ENCODE measurements at regions not wholly inside any gene's neighbourhood (a gene's known extent, or its start where the extent isn't known, plus 50 kb on each side); places are given as distances from the start of the nearest gene placed in this dataset.

DNA sequence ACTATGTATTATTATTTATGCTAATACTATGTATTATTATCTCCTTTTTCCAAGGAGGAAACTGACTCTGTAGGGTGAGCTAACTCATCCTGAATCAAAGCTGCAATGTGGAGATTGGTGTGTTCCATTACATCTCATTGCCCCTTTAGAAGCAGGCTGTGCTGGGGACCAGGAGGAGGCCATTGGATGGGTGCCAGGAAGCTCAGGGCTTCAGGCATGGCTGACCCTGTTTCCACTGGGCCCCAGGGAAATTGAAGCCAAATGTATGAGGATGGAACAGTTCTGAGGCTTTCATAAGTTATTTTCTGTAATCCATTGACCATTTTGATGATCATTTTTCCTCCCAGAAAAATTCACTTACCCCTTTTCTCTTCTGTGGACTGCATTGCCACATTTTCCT, 418.8 kb upstream of the ZFP42 start:
- Histone ChIP-seq H3K4me3 (ENCODE audit: low read length) (no peak overlapping the region), H3K4me1 (ENCODE audit: control insufficient read depth, insufficient read depth, low read length) (no peaks in the 10 kb centered on the region), H3K9me3 (ENCODE audit: control insufficient read depth, low read length) (no peaks in the 10 kb centered on the region), H3K27ac (ENCODE audit: low read length) (no peak overlapping the region), H3K27me3 (ENCODE audit: control insufficient read depth, insufficient read depth) (no peaks in the 10 kb centered on the region)
- ATAC-seq (no peak), DNase-seq (no peak)
- intact Hi-C loops (cut with DNase I): no loop called here

- no peak overlapping the region for H3K27ac ChIP-seq (ENCODE audit: low read length)
- no peaks in the 10 kb centered on the region for H3K9me3 ChIP-seq (ENCODE audit: control insufficient read depth, low read length)
- ATAC-seq (no peak), DNase-seq (no peak)
- no peaks in the 10 kb centered on the region for H3K4me1 ChIP-seq (ENCODE audit: control insufficient read depth, insufficient read depth, low read length)
- no peak overlapping the region for H3K4me3 ChIP-seq (ENCODE audit: low read length)
- no peaks in the 10 kb centered on the region for H3K27me3 ChIP-seq (ENCODE audit: control insufficient read depth, insufficient read depth)
- intact Hi-C loops (cut with DNase I): no loop called here
- WGBS: 58% methylated on average over 6 of the region's 6 CpGs
Observed at GRCh38 chr4:187577941-187578480, 417.6 kb upstream of the ZFP42 start.

- intact Hi-C loops (cut with DNase I): no loop called here
- no peak for ATAC-seq
- WGBS: 62% methylated on average over 7 of the region's 7 CpGs
- Histone ChIP-seq H3K9me3 (ENCODE audit: control insufficient read depth, low read length) (no peaks in the 10 kb centered on the region), H3K27me3 (ENCODE audit: control insufficient read depth, insufficient read depth) (no peaks in the 10 kb centered on the region), H3K27ac (ENCODE audit: low read length) (no peak overlapping the region), H3K4me1 (ENCODE audit: control insufficient read depth, insufficient read depth, low read length) (no peaks in the 10 kb centered on the region), H3K4me3 (ENCODE audit: low read length) (no peak overlapping the region)
- no peak for DNase-seq
Observed at GRCh38 chr4:187586892-187587291, 408.7 kb upstream of the ZFP42 start.

DNA sequence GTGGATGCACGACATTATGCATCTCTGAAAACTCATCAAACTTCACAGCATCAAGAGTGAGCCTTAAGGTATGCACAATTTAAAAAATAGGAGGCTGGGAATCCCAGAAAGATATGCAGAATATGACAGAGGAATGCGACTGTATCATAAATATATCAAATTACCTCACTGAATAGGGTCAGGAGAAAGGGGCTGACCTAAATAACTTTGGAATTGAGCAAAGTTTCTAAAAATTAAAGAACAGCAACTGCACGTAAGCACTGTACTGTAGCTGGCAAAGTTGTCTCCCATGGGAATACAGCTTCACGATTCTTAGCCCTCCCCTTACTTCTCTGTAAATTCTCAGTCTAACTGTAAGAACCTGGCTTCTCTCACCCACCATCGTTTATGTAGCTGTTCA, 397.4 kb upstream of the ZFP42 start:
- intact Hi-C loops (cut with DNase I): no loop called here
- Histone ChIP-seq H3K4me1 (ENCODE audit: control insufficient read depth, insufficient read depth, low read length) (peaks cover 2% of the 10 kb centered on the region), H3K27ac (ENCODE audit: low read length) (no peak overlapping the region), H3K4me3 (ENCODE audit: low read length) (no peak overlapping the region), H3K27me3 (ENCODE audit: control insufficient read depth, insufficient read depth) (no peaks in the 10 kb centered on the region), H3K9me3 (ENCODE audit: control insufficient read depth, low read length) (no peaks in the 10 kb centered on the region)
- 40% methylated on average over 5 of the region's 5 CpGs for WGBS
- DNase-seq: no peak
- no peak for ATAC-seq

- 36% methylated on average over 11 of the region's 11 CpGs for WGBS
- intact Hi-C loops (cut with DNase I): no loop called here
- Histone ChIP-seq H3K9me3 (ENCODE audit: control insufficient read depth, low read length) (no peaks in the 10 kb centered on the region), H3K27ac (ENCODE audit: low read length) (no peak overlapping the region), H3K27me3 (ENCODE audit: control insufficient read depth, insufficient read depth) (no peaks in the 10 kb centered on the region), H3K4me3 (ENCODE audit: low read length) (no peak overlapping the region), H3K4me1 (ENCODE audit: control insufficient read depth, insufficient read depth, low read length) (peaks cover 2% of the 10 kb centered on the region)
- no peak for DNase-seq
- ATAC-seq: no peak
Observed at GRCh38 chr4:187602339-187603092, 393.1 kb upstream of the ZFP42 start.

GRCh38 chr4:187603093-187604025, 392.2 kb upstream of the ZFP42 start:
- Histone ChIP-seq H3K27me3 (ENCODE audit: control insufficient read depth, insufficient read depth) (no peaks in the 10 kb centered on the region), H3K4me1 (ENCODE audit: control insufficient read depth, insufficient read depth, low read length) (peaks cover 2% of the 10 kb centered on the region), H3K4me3 (ENCODE audit: low read length) (no peak overlapping the region), H3K9me3 (ENCODE audit: control insufficient read depth, low read length) (no peaks in the 10 kb centered on the region), H3K27ac (ENCODE audit: low read length) (no peak overlapping the region)
- ATAC-seq (no peak), DNase-seq (no peak)
- intact Hi-C loops (cut with DNase I): no loop called here
- 79% methylated on average over 5 of the region's 5 CpGs for WGBS

- WGBS: 56% methylated on average over 9 of the region's 9 CpGs
- Histone ChIP-seq H3K4me1 (ENCODE audit: control insufficient read depth, insufficient read depth, low read length) (peaks cover 2% of the 10 kb centered on the region), H3K27ac (ENCODE audit: low read length) (no peak overlapping the region), H3K4me3 (ENCODE audit: low read length) (no peak overlapping the region), H3K9me3 (ENCODE audit: control insufficient read depth, low read length) (no peaks in the 10 kb centered on the region), H3K27me3 (ENCODE audit: control insufficient read depth, insufficient read depth) (no peaks in the 10 kb centered on the region)
- ATAC-seq (no peak), DNase-seq (no peak)
- intact Hi-C loops (cut with DNase I): no loop called here
Observed at GRCh38 chr4:187604984-187605383, 390.6 kb upstream of the ZFP42 start.

GRCh38 chr4:187606581-187606980, 389.0 kb upstream of the ZFP42 start:
- intact Hi-C loops (cut with DNase I): no loop called here

DNA sequence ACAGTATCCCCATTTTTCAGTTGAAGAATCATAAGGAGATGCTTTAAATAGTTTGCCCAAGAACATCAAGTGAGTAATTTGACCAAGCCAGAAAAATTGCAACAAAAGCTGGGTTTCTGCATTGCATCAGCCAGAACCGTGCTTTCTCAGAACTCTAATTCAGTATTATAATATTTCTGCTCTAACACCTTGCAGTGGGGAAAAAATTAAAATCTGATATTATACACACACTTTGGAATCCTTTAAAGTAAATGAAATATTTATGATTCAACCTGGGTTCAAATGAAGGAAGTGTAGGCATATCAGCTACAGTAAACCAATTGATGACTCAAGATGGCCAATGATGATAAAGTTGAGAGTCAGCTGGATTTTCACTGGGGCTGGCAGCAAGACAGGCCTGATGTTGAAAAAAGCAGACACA, 387.6 kb upstream of the ZFP42 start:
- WGBS: 81% methylated on average over 1 of the region's 1 CpG
- intact Hi-C loops (cut with DNase I): no loop called here

More at GRCh38 chr4:187606581-187606980, 389.0 kb upstream of the ZFP42 start:
- no peak for DNase-seq
- peak in 1 of 2 donors; percentile 51 for ATAC-seq
- no peaks in the 10 kb centered on the region for H3K27me3 ChIP-seq (ENCODE audit: control insufficient read depth, insufficient read depth)
- H3K27ac ChIP-seq (ENCODE audit: low read length): no peak overlapping the region
- H3K9me3 ChIP-seq (ENCODE audit: control insufficient read depth, low read length): no peaks in the 10 kb centered on the region
- 29% methylated on average over 1 of the region's 1 CpG for WGBS
- no peak overlapping the region for H3K4me3 ChIP-seq (ENCODE audit: low read length)
- peaks cover 2% of the 10 kb centered on the region for H3K4me1 ChIP-seq (ENCODE audit: control insufficient read depth, insufficient read depth, low read length)

DNA sequence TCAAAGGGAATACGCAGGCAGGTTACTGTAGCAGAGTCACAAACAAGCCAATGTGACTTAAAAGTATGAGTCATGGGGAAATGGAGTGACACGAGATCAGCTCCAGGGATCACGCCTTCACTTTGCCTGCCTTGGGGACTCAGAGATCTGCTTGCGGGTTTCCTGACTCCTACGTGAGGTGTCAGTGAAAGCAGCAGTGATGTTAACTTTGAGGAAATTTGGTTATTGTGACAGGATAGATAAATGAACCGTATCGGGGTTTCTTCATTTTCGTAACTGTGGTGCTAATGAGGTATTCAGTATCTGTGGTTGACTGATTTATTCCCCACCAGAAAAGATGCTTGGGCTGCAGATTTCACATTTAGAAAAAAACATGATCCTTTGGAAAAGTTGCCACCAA, 383.3 kb upstream of the ZFP42 start:
- H3K9me3 ChIP-seq (ENCODE audit: control insufficient read depth, low read length): no peaks in the 10 kb centered on the region
- no peaks in the 10 kb centered on the region for H3K4me1 ChIP-seq (ENCODE audit: control insufficient read depth, insufficient read depth, low read length)
- H3K4me3 ChIP-seq (ENCODE audit: low read length): no peak overlapping the region
- no peaks in the 10 kb centered on the region for H3K27me3 ChIP-seq (ENCODE audit: control insufficient read depth, insufficient read depth)
- ATAC-seq: no peak
- DNase-seq: no peak
- intact Hi-C loops (cut with DNase I): no loop called here
- H3K27ac ChIP-seq (ENCODE audit: low read length): no peak overlapping the region
- WGBS: 69% methylated on average over 8 of the region's 8 CpGs

More for the DNA sequence above, 387.6 kb upstream of the ZFP42 start:
- no peak for DNase-seq
- Histone ChIP-seq H3K27ac (ENCODE audit: low read length) (no peak overlapping the region), H3K9me3 (ENCODE audit: control insufficient read depth, low read length) (no peaks in the 10 kb centered on the region), H3K27me3 (ENCODE audit: control insufficient read depth, insufficient read depth) (no peaks in the 10 kb centered on the region), H3K4me3 (ENCODE audit: low read length) (no peak overlapping the region), H3K4me1 (ENCODE audit: control insufficient read depth, insufficient read depth, low read length) (no peaks in the 10 kb centered on the region)
- no peak for ATAC-seq

Data from right cardiac atrium (tissue), 5 donors.